ENCODE measurements at regions not wholly inside any gene's neighbourhood (a gene's known extent, or its start where the extent isn't known, plus 50 kb on each side); places are given as distances from the start of the nearest gene placed in this dataset.

DNA sequence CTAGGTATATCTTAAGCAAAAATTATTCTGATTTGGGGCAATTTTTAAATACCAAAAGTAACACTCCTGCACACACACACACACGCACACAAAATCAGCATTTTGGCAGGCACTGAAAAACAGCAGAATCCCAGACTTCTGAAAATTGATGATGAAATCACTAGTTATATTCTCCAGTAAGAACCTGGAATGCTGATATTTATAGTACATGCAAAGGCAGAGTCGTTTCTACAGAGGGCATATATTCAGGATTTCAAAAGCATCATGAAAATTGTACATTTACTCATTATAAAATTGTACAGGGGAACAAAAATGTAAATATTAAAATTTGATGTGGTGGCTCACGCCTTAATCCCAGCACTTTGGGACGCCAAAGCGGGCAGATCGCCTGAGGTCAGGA lies 352.5 kb upstream of the PITX2 start:
- no peaks in the 10 kb centered on the region for H3K36me3 ChIP-seq (ENCODE audit: control insufficient read depth in 2 of 2, insufficient read depth in 2 of 2, low read length in 1 of 2)
- no peak overlapping the region for H3K4me2 ChIP-seq (ENCODE audit: control insufficient read depth, insufficient read depth)
- H3K27ac ChIP-seq (ENCODE audit: control insufficient read depth, insufficient read depth): no peak overlapping the region
- FAIRE-seq: no peak
- H3K79me2 ChIP-seq (ENCODE audit: control insufficient read depth, insufficient read depth, low read length): no peaks in the 10 kb centered on the region
- SMC1A ChIA-PET (ENCODE audit: uncharacterized antibody, unreplicated experiment): no interaction called here
- CTCF ChIA-PET: no interaction called here
- in situ Hi-C loops (cut with MboI): no loop called here
- H3K4me1 ChIP-seq (ENCODE audit: control insufficient read depth, insufficient read depth, low read length): no peaks in the 10 kb centered on the region
- H3K4me3 ChIP-seq: no peak overlapping the region
- H3K9me3 ChIP-seq (replicated peaks; ENCODE audit: control insufficient read depth, insufficient read depth, low read length): no peaks in the 10 kb centered on the region
- intact Hi-C loops (cut with micrococcal nuclease; ENCODE audit: unreplicated experiment): no loop called here
- POLR2A ChIA-PET: no interaction called here
- TF ChIP-seq POLR2AphosphoS2 (IDR thresholded peaks at IDR 0.05; ENCODE audit: low read depth, low read length): no peak
- TF ChIP-seq, protein P1, sequence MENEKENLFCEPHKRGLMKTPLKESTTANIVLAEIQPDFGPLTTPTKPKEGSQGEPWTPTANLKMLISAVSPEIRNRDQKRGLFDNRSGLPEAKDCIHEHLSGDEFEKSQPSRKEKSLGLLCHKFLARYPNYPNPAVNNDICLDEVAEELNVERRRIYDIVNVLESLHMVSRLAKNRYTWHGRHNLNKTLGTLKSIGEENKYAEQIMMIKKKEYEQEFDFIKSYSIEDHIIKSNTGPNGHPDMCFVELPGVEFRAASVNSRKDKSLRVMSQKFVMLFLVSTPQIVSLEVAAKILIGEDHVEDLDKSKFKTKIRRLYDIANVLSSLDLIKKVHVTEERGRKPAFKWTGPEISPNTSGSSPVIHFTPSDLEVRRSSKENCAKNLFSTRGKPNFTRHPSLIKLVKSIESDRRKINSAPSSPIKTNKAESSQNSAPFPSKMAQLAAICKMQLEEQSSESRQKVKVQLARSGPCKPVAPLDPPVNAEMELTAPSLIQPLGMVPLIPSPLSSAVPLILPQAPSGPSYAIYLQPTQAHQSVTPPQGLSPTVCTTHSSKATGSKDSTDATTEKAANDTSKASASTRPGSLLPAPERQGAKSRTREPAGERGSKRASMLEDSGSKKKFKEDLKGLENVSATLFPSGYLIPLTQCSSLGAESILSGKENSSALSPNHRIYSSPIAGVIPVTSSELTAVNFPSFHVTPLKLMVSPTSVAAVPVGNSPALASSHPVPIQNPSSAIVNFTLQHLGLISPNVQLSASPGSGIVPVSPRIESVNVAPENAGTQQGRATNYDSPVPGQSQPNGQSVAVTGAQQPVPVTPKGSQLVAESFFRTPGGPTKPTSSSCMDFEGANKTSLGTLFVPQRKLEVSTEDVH (IDR thresholded peaks at IDR 0.05; ENCODE audit: low read depth, partially characterized antibody): no peak
- no peak for TF ChIP-seq SIX5 (IDR thresholded peaks at IDR 0.05; ENCODE audit: low read depth, low read length, severe bottlenecking)
- TF ChIP-seq, protein P2, sequence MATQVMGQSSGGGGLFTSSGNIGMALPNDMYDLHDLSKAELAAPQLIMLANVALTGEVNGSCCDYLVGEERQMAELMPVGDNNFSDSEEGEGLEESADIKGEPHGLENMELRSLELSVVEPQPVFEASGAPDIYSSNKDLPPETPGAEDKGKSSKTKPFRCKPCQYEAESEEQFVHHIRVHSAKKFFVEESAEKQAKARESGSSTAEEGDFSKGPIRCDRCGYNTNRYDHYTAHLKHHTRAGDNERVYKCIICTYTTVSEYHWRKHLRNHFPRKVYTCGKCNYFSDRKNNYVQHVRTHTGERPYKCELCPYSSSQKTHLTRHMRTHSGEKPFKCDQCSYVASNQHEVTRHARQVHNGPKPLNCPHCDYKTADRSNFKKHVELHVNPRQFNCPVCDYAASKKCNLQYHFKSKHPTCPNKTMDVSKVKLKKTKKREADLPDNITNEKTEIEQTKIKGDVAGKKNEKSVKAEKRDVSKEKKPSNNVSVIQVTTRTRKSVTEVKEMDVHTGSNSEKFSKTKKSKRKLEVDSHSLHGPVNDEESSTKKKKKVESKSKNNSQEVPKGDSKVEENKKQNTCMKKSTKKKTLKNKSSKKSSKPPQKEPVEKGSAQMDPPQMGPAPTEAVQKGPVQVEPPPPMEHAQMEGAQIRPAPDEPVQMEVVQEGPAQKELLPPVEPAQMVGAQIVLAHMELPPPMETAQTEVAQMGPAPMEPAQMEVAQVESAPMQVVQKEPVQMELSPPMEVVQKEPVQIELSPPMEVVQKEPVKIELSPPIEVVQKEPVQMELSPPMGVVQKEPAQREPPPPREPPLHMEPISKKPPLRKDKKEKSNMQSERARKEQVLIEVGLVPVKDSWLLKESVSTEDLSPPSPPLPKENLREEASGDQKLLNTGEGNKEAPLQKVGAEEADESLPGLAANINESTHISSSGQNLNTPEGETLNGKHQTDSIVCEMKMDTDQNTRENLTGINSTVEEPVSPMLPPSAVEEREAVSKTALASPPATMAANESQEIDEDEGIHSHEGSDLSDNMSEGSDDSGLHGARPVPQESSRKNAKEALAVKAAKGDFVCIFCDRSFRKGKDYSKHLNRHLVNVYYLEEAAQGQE (IDR thresholded peaks at IDR 0.05; ENCODE audit: low read depth, low read length): no peak
- H2AFZ ChIP-seq (ENCODE audit: control insufficient read depth, low read depth, low read length): no peak overlapping the region
- RAD21 ChIA-PET (ENCODE audit: unreplicated experiment): no interaction called here
- 45% methylated on average over 6 of the region's 6 CpGs for WGBS (ENCODE audit: insufficient coverage, insufficient replicate concordance, low lambda C conversion rate, missing lambda C conversion rate)
- no peak overlapping the region for H3K9ac ChIP-seq (ENCODE audit: control insufficient read depth, insufficient read depth, low read length)
- no TSS peak for BruUV-seq (replicated peaks)
- no peak for DNase-seq (ENCODE audit: low read depth, low spot score)
- no peaks in the 10 kb centered on the region for H4K20me1 ChIP-seq (ENCODE audit: control insufficient read depth, insufficient read depth)
- no peak for ATAC-seq
- H3K27me3 ChIP-seq (replicated peaks in 1 of 2; ENCODE audit: control insufficient read depth in 2 of 2, insufficient read depth in 2 of 2, low read length in 1 of 2): no peaks in the 10 kb centered on the region
